H9 (cell line): ENCODE measurements at regions not wholly inside any gene's neighbourhood (a gene's known extent, or its start where the extent isn't known, plus 50 kb on each side); places are given as distances from the start of the nearest gene placed in this dataset.

Experiments
- DNase-seq: peaks from one replicate; pipeline ENCODE4 v3.0.0-alpha.2; 2017
- H2AFZ ChIP-seq: one replicate; pipeline ENCODE4 v1.6.1; 2013; ENCODE audit warnings: mild to moderate bottlenecking, low read length, control low read depth, moderate library complexity
- H2AK5ac ChIP-seq: 2 replicates; pipeline ENCODE4 v1.6.1; 2013; ENCODE audit warnings: low read length, control low read depth, mixed read lengths; ENCODE audit not compliant: insufficient read length
- H2BK120ac ChIP-seq: one replicate; pipeline ENCODE4 v1.6.1; 2013; ENCODE audit warnings: low read depth, mild to moderate bottlenecking, low read length, control low read depth, inconsistent platforms; ENCODE audit not compliant: poor library complexity, severe bottlenecking
- H2BK12ac ChIP-seq: 2 replicates; pipeline ENCODE4 v1.6.1; 2013; ENCODE audit warnings: low read length, control low read depth, mixed read lengths, low read depth; ENCODE audit not compliant: insufficient read length
- H2BK15ac ChIP-seq: 2 replicates; pipeline ENCODE4 v1.6.1; 2013; ENCODE audit warnings: low read depth, low read length, control low read depth
- H2BK20ac ChIP-seq: one replicate; pipeline ENCODE4 v1.6.1; 2013; ENCODE audit warnings: low read depth, mild to moderate bottlenecking, low read length, control low read depth, inconsistent platforms; ENCODE audit not compliant: poor library complexity, severe bottlenecking
- H2BK5ac ChIP-seq: 2 replicates; pipeline ENCODE4 v1.6.1; 2013; ENCODE audit warnings: low read length, control low read depth, mixed read lengths; ENCODE audit not compliant: insufficient read length
- H3K14ac ChIP-seq: 2 replicates; pipeline ENCODE4 v1.6.1; 2013; ENCODE audit warnings: low read length, control low read depth; ENCODE audit not compliant: insufficient read depth
- H3K18ac ChIP-seq: 2 replicates; pipeline ENCODE4 v1.6.1; 2013; ENCODE audit warnings: low read depth, mild to moderate bottlenecking, mixed read lengths, low read length, control low read depth; ENCODE audit not compliant: insufficient read length
- H3K23ac ChIP-seq: 2 replicates; pipeline ENCODE4 v1.6.1; 2013; ENCODE audit warnings: low read length, control low read depth, mixed read lengths, low read depth; ENCODE audit not compliant: insufficient read length
- H3K23me2 ChIP-seq: 2 replicates; pipeline ENCODE4 v1.6.1; 2013; ENCODE audit warnings: low read depth, mild to moderate bottlenecking, mixed read lengths, low read length, control low read depth; ENCODE audit not compliant: insufficient read length, poor library complexity, severe bottlenecking
- H3K27ac ChIP-seq: 2 replicates; pipeline ENCODE4 v1.5.1; 2013; ENCODE audit warnings: low read length, control low read depth, mixed read lengths, low read depth; ENCODE audit not compliant: insufficient read length
- H3K27me3 ChIP-seq: 2 replicates; pipeline ENCODE4 v1.6.1; 2013; ENCODE audit warnings: low read length, control low read depth, inconsistent platforms; ENCODE audit not compliant: insufficient read depth
- H3K4ac ChIP-seq: 2 replicates; pipeline ENCODE4 v1.6.1; 2013; ENCODE audit warnings: low read depth, mild to moderate bottlenecking, control low read depth, inconsistent platforms, low read length, moderate library complexity
- H3K4me1 ChIP-seq: 2 replicates; pipeline ENCODE4 v1.6.1; 2013; ENCODE audit warnings: low read length, control low read depth, inconsistent platforms; ENCODE audit not compliant: insufficient read depth
- H3K4me2 ChIP-seq: 2 replicates; pipeline ENCODE4 v1.6.1; 2013; ENCODE audit warnings: low read length, control low read depth, mixed read lengths; ENCODE audit not compliant: insufficient read length, insufficient read depth
- H3K56ac ChIP-seq: 2 replicates; pipeline ENCODE4 v1.6.1; 2013; ENCODE audit warnings: low read depth, mild to moderate bottlenecking, mixed read lengths, low read length, control low read depth; ENCODE audit not compliant: insufficient read length
- H3K79me1 ChIP-seq: 2 replicates; pipeline ENCODE4 v1.6.1; 2013; ENCODE audit warnings: low read depth, mild to moderate bottlenecking, moderate library complexity, low read length, control low read depth, inconsistent platforms; ENCODE audit not compliant: insufficient read depth, poor library complexity, severe bottlenecking
- H3K79me2 ChIP-seq: 2 replicates; pipeline ENCODE4 v1.6.1; 2013; ENCODE audit warnings: low read length, control low read depth, inconsistent platforms; ENCODE audit not compliant: insufficient read depth
- H3K9ac ChIP-seq: 2 replicates; pipeline ENCODE4 v1.6.1; 2013; ENCODE audit warnings: low read length, control low read depth, mixed read lengths; ENCODE audit not compliant: insufficient read length; ENCODE audit errors: extremely low read depth
- H3K9me3 ChIP-seq: one replicate; pipeline ENCODE4 v1.6.1; 2013; ENCODE audit warnings: low read depth, low read length, inconsistent platforms; ENCODE audit not compliant: control insufficient read depth
- H3T11ph ChIP-seq: one replicate; pipeline ENCODE4 v1.6.1; 2013; ENCODE audit warnings: mild to moderate bottlenecking, low read length, control low read depth, inconsistent platforms
- H4K20me1 ChIP-seq: one replicate; pipeline ENCODE4 v1.6.1; 2013; ENCODE audit not compliant: control insufficient read depth, insufficient read length, insufficient read depth
- H4K5ac ChIP-seq: 2 replicates; pipeline ENCODE4 v1.6.1; 2013; ENCODE audit warnings: low read depth, mild to moderate bottlenecking, mixed read lengths, low read length, control low read depth; ENCODE audit not compliant: insufficient read length
- H4K8ac ChIP-seq: replicated peaks from 2 replicates; pipeline ENCODE4 v1.6.1; 2013; ENCODE audit warnings: low read length, control low read depth, mixed read lengths, low read depth; ENCODE audit not compliant: insufficient read length
- H4K91ac ChIP-seq: 2 replicates; pipeline ENCODE4 v1.6.1; 2013; ENCODE audit warnings: low read depth, mild to moderate bottlenecking, moderate library complexity, mixed read lengths, low read length, control low read depth; ENCODE audit not compliant: insufficient read length
- H3K27ac Mint-ChIP-seq, 3 experiments: 2 replicates in 2 of 3; 3 replicates in 1 of 3; pipeline ENCODE4 v1.8.0; 2020 to 2021; ENCODE audit warnings: mixed read lengths in 3 of 3, mild to moderate bottlenecking in 1 of 3, moderate library complexity in 1 of 3
- H3K27me3 Mint-ChIP-seq: 2 replicates; pipeline ENCODE4 v1.8.0; 2021; ENCODE audit warnings: low read depth, mild to moderate bottlenecking, moderate library complexity, mixed read lengths
- H3K36me3 Mint-ChIP-seq, 3 experiments: 2 replicates in 2 of 3; 3 replicates in 1 of 3; pipeline ENCODE4 v1.8.0; 2020 to 2021; ENCODE audit warnings: low read depth in 3 of 3, mixed read lengths in 3 of 3; ENCODE audit not compliant: insufficient read depth in 1 of 3
- H3K4me1 Mint-ChIP-seq, 2 experiments: 2 replicates each; pipeline ENCODE4 v1.8.0; 2020; ENCODE audit warnings: mixed read lengths in 2 of 2
- H3K4me3 Mint-ChIP-seq, 2 experiments: 2 replicates in 1 of 2; 3 replicates in 1 of 2; pipeline ENCODE4 v1.8.0; 2020 to 2021; ENCODE audit warnings: mild to moderate bottlenecking in 2 of 2, mixed read lengths in 2 of 2, moderate library complexity in 1 of 2
- H3K9me3 Mint-ChIP-seq, 2 experiments: 2 replicates in 1 of 2; 3 replicates in 1 of 2; pipeline ENCODE4 v1.8.0; 2020; ENCODE audit warnings: mild to moderate bottlenecking in 2 of 2, mixed read lengths in 2 of 2, moderate library complexity in 1 of 2
- WGBS: extraction: QIAGEN DNeasy Blood & Tissue Kit; methylation state at CpG from one replicate; pipeline ENCODE4 v1.1.7; 2013; ENCODE audit warnings: missing lambda C conversion rate, low lambda C conversion rate, mixed read lengths; ENCODE audit not compliant: insufficient read length; ENCODE audit errors: extremely low coverage; 5-methylcytosine and 5-hydroxymethylcytosine counted together
- TF ChIP-seq, protein P1 (sequence below): fragments of 200-600 bp; sonication (generic); conservative IDR thresholded peaks from 3 replicates; pipeline ENCODE4 v1.8.0; 2021; ENCODE audit warnings: antibody characterized with exemption, mild to moderate bottlenecking

DNA sequence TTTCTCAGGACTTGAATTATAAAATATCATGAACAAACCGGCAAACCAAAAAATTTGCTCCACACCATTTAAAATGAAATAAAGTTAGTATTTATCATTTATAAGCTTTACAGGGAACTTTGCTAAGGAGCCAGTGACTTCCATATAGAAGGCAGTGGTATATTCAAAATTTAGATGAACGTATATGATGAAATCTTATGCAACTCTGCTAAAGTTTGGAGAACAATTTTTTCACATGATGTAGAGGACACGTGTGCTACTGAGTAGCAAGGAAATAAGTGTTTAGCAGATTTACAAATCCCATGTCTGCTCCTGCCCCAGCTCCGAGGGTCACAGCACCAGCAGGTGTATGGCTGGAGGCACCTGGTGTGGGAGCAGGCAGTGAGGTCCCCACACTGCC, 70.8 kb upstream of the IFNG-AS1 start:
- Histone ChIP-seq H4K20me1 (no peaks in the 10 kb centered on the region), H2BK20ac (no peak overlapping the region), H3K4ac (no peak overlapping the region), H3K79me2 (no peaks in the 10 kb centered on the region), H3K9ac (no peak overlapping the region), H3K18ac (no peak overlapping the region), H3K27ac (no peak overlapping the region), H4K91ac (no peak overlapping the region), H2BK15ac (no peak overlapping the region), H2BK120ac (no peak overlapping the region), H3K79me1 (no peaks in the 10 kb centered on the region), H3K4me1 (peaks cover 11% of the 10 kb centered on the region; the same call in 1 of the 2 replicates), H2BK12ac (no peak overlapping the region), H4K5ac (no peak overlapping the region), H3K56ac (no peak overlapping the region), H3K23ac (no peak overlapping the region), H2AFZ (no peak overlapping the region), H3K9me3 (no peaks in the 10 kb centered on the region), H3K4me2 (no peak overlapping the region), H3T11ph (no peak overlapping the region), H2AK5ac (no peak overlapping the region), H3K27me3 (no peaks in the 10 kb centered on the region), H3K23me2 (no peaks in the 10 kb centered on the region), H3K14ac (no peak overlapping the region), H2BK5ac (no peak overlapping the region), H4K8ac (no peak overlapping the region)
- Mint-ChIP-seq H3K9me3 (no peaks in the 10 kb centered on the region), H3K4me3 (no peak overlapping the region), H3K27ac (no peak overlapping the region), H3K36me3 (no peaks in the 10 kb centered on the region), H3K27me3 (no peaks in the 10 kb centered on the region), H3K4me1 (peaks cover 47 to 48% of the 10 kb centered on the region in 2 experiments)
- WGBS: no CpG with 5 or more reads among the region's 4 CpGs
- TF ChIP-seq, protein P1, sequence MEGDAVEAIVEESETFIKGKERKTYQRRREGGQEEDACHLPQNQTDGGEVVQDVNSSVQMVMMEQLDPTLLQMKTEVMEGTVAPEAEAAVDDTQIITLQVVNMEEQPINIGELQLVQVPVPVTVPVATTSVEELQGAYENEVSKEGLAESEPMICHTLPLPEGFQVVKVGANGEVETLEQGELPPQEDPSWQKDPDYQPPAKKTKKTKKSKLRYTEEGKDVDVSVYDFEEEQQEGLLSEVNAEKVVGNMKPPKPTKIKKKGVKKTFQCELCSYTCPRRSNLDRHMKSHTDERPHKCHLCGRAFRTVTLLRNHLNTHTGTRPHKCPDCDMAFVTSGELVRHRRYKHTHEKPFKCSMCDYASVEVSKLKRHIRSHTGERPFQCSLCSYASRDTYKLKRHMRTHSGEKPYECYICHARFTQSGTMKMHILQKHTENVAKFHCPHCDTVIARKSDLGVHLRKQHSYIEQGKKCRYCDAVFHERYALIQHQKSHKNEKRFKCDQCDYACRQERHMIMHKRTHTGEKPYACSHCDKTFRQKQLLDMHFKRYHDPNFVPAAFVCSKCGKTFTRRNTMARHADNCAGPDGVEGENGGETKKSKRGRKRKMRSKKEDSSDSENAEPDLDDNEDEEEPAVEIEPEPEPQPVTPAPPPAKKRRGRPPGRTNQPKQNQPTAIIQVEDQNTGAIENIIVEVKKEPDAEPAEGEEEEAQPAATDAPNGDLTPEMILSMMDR: no peak
- DNase-seq: no peak
